ENCODE measurements at regions not wholly inside any gene's neighbourhood (a gene's known extent, or its start where the extent isn't known, plus 50 kb on each side); places are given as distances from the start of the nearest gene placed in this dataset.

- Mint-ChIP-seq H3K4me3 (no peak overlapping the region), H3K36me3 (ENCODE audit: insufficient read depth) (peaks cover 2% of the 10 kb centered on the region), H3K9me3 (peaks cover 9% of the 10 kb centered on the region), H3K27ac (ENCODE audit: low read depth) (no peak overlapping the region), H3K27me3 (no peaks in the 10 kb centered on the region), H3K4me1 (no peaks in the 10 kb centered on the region)
- DNase-seq (ENCODE audit: low spot score in 2 of 2) (no peak), ATAC-seq (replicated peaks; ENCODE audit: extremely low read depth, poor library complexity, severe bottlenecking) (no peak)
These were observed 335.2 kb downstream of the SLITRK1 start for GRCh38 chr13:83547043-83547442.

GRCh38 chr13:83546476-83546875 is 335.8 kb downstream of the SLITRK1 start:
- peaks cover 9% of the 10 kb centered on the region for H3K9me3 Mint-ChIP-seq
- H3K27me3 Mint-ChIP-seq: no peaks in the 10 kb centered on the region
- no peak overlapping the region for H3K27ac Mint-ChIP-seq (ENCODE audit: low read depth)
- no peak overlapping the region for H3K4me3 Mint-ChIP-seq
- H3K4me1 Mint-ChIP-seq: no peaks in the 10 kb centered on the region
- DNase-seq (ENCODE audit: low spot score in 2 of 2): no peak
- peaks cover 2% of the 10 kb centered on the region for H3K36me3 Mint-ChIP-seq (ENCODE audit: insufficient read depth)
- no peak for ATAC-seq (replicated peaks; ENCODE audit: extremely low read depth, poor library complexity, severe bottlenecking)

- Mint-ChIP-seq H3K27me3 (no peaks in the 10 kb centered on the region), H3K36me3 (ENCODE audit: insufficient read depth) (no peaks in the 10 kb centered on the region), H3K4me3 (no peak overlapping the region), H3K9me3 (peaks cover 28% of the 10 kb centered on the region), H3K4me1 (no peaks in the 10 kb centered on the region), H3K27ac (ENCODE audit: low read depth) (no peak overlapping the region)
- DNase-seq (ENCODE audit: low spot score in 2 of 2): no peak
- ATAC-seq (replicated peaks; ENCODE audit: extremely low read depth, poor library complexity, severe bottlenecking): no peak
These were observed 343.6 kb downstream of the SLITRK1 start for GRCh38 chr13:83538636-83539035.

- DNase-seq (ENCODE audit: low spot score in 2 of 2) (no peak), ATAC-seq (replicated peaks; ENCODE audit: extremely low read depth, poor library complexity, severe bottlenecking) (no peak)
- H3K4me3 Mint-ChIP-seq: no peak overlapping the region
- H3K4me1 Mint-ChIP-seq: no peaks in the 10 kb centered on the region
- H3K27me3 Mint-ChIP-seq: no peaks in the 10 kb centered on the region
- H3K27ac Mint-ChIP-seq (ENCODE audit: low read depth): no peak overlapping the region
- peaks cover 19% of the 10 kb centered on the region for H3K9me3 Mint-ChIP-seq
- no peaks in the 10 kb centered on the region for H3K36me3 Mint-ChIP-seq (ENCODE audit: insufficient read depth)
These were observed 345.3 kb downstream of the SLITRK1 start for GRCh38 chr13:83536941-83537340.

GRCh38 chr13:83536153-83536552 is 346.1 kb downstream of the SLITRK1 start:
- H3K4me1 Mint-ChIP-seq: no peaks in the 10 kb centered on the region
- ATAC-seq (replicated peaks; ENCODE audit: extremely low read depth, poor library complexity, severe bottlenecking): no peak
- no peaks in the 10 kb centered on the region for H3K36me3 Mint-ChIP-seq (ENCODE audit: insufficient read depth)
- H3K27me3 Mint-ChIP-seq: no peaks in the 10 kb centered on the region
- H3K27ac Mint-ChIP-seq (ENCODE audit: low read depth): no peak overlapping the region
- H3K9me3 Mint-ChIP-seq: peaks cover 19% of the 10 kb centered on the region
- H3K4me3 Mint-ChIP-seq: no peak overlapping the region
- no peak for DNase-seq (ENCODE audit: low spot score in 2 of 2)

- H3K4me1 Mint-ChIP-seq: no peaks in the 10 kb centered on the region
- peaks cover 7% of the 10 kb centered on the region for H3K9me3 Mint-ChIP-seq
- no peak overlapping the region for H3K27ac Mint-ChIP-seq (ENCODE audit: low read depth)
- H3K4me3 Mint-ChIP-seq: no peak overlapping the region
- ATAC-seq (replicated peaks; ENCODE audit: extremely low read depth, poor library complexity, severe bottlenecking): no peak
- H3K36me3 Mint-ChIP-seq (ENCODE audit: insufficient read depth): no peaks in the 10 kb centered on the region
- no peak for DNase-seq (ENCODE audit: low spot score in 2 of 2)
- no peaks in the 10 kb centered on the region for H3K27me3 Mint-ChIP-seq
These were observed 349.5 kb downstream of the SLITRK1 start for GRCh38 chr13:83532809-83533208.

- peaks cover 7% of the 10 kb centered on the region for H3K9me3 Mint-ChIP-seq
- H3K27ac Mint-ChIP-seq (ENCODE audit: low read depth): no peak overlapping the region
- no peaks in the 10 kb centered on the region for H3K4me1 Mint-ChIP-seq
- no peak for ATAC-seq (replicated peaks; ENCODE audit: extremely low read depth, poor library complexity, severe bottlenecking)
- DNase-seq (ENCODE audit: low spot score in 2 of 2): no peak
- H3K27me3 Mint-ChIP-seq: no peaks in the 10 kb centered on the region
- H3K36me3 Mint-ChIP-seq (ENCODE audit: insufficient read depth): no peaks in the 10 kb centered on the region
- no peak overlapping the region for H3K4me3 Mint-ChIP-seq
These were observed 351.3 kb downstream of the SLITRK1 start for GRCh38 chr13:83531022-83531421.

GRCh38 chr13:83516781-83517180 is 365.5 kb downstream of the SLITRK1 start:
- Mint-ChIP-seq H3K4me1 (no peaks in the 10 kb centered on the region), H3K36me3 (ENCODE audit: insufficient read depth) (peaks cover 2% of the 10 kb centered on the region)
- ATAC-seq (replicated peaks; ENCODE audit: extremely low read depth, poor library complexity, severe bottlenecking): no peak

GRCh38 chr13:83515268-83516015 is 366.8 kb downstream of the SLITRK1 start:
- Mint-ChIP-seq H3K9me3 (peaks cover 17% of the 10 kb centered on the region), H3K4me3 (no peak overlapping the region), H3K27ac (ENCODE audit: low read depth) (no peak overlapping the region), H3K36me3 (ENCODE audit: insufficient read depth) (peaks cover 2% of the 10 kb centered on the region), H3K27me3 (no peaks in the 10 kb centered on the region), H3K4me1 (no peaks in the 10 kb centered on the region)
- no peak for ATAC-seq (replicated peaks; ENCODE audit: extremely low read depth, poor library complexity, severe bottlenecking)
- DNase-seq (ENCODE audit: low spot score in 2 of 2): no peak

More at GRCh38 chr13:83516781-83517180, 365.5 kb downstream of the SLITRK1 start:
- Mint-ChIP-seq H3K27ac (ENCODE audit: low read depth) (no peak overlapping the region), H3K9me3 (peaks cover 12% of the 10 kb centered on the region), H3K27me3 (no peaks in the 10 kb centered on the region), H3K4me3 (no peak overlapping the region)
- no peak for DNase-seq (ENCODE audit: low spot score in 2 of 2)

GRCh38 chr13:83508771-83509301 is 373.4 kb downstream of the SLITRK1 start:
- Mint-ChIP-seq H3K9me3 (peaks cover 7% of the 10 kb centered on the region), H3K4me3 (no peak overlapping the region), H3K27me3 (no peaks in the 10 kb centered on the region), H3K4me1 (no peaks in the 10 kb centered on the region), H3K27ac (ENCODE audit: low read depth) (no peak overlapping the region), H3K36me3 (ENCODE audit: insufficient read depth) (no peaks in the 10 kb centered on the region)
- no peak for ATAC-seq (replicated peaks; ENCODE audit: extremely low read depth, poor library complexity, severe bottlenecking)
- DNase-seq (ENCODE audit: low spot score in 2 of 2): no peak

- H3K27ac Mint-ChIP-seq (ENCODE audit: low read depth): no peak overlapping the region
- H3K9me3 Mint-ChIP-seq: peaks cover 17% of the 10 kb centered on the region
- no peaks in the 10 kb centered on the region for H3K27me3 Mint-ChIP-seq
- no peak overlapping the region for H3K4me3 Mint-ChIP-seq
- ATAC-seq (replicated peaks; ENCODE audit: extremely low read depth, poor library complexity, severe bottlenecking) (no peak), DNase-seq (ENCODE audit: low spot score in 2 of 2) (no peak)
- H3K4me1 Mint-ChIP-seq: no peaks in the 10 kb centered on the region
- H3K36me3 Mint-ChIP-seq (ENCODE audit: insufficient read depth): no peaks in the 10 kb centered on the region
These were observed 378.9 kb downstream of the SLITRK1 start for GRCh38 chr13:83503424-83503823.

- no peak overlapping the region for H3K27ac Mint-ChIP-seq (ENCODE audit: low read depth)
- ATAC-seq (replicated peaks; ENCODE audit: extremely low read depth, poor library complexity, severe bottlenecking): no peak
- H3K9me3 Mint-ChIP-seq: peaks cover 24% of the 10 kb centered on the region
These were observed 383.0 kb downstream of the SLITRK1 start for GRCh38 chr13:83499286-83499685.

GRCh38 chr13:83498481-83499190 is 383.6 kb downstream of the SLITRK1 start:
- Mint-ChIP-seq H3K27ac (ENCODE audit: low read depth) (no peak overlapping the region), H3K36me3 (ENCODE audit: insufficient read depth) (no peaks in the 10 kb centered on the region), H3K9me3 (peaks cover 24% of the 10 kb centered on the region), H3K27me3 (no peaks in the 10 kb centered on the region), H3K4me3 (no peak overlapping the region), H3K4me1 (no peaks in the 10 kb centered on the region)
- ATAC-seq (replicated peaks; ENCODE audit: extremely low read depth, poor library complexity, severe bottlenecking) (no peak), DNase-seq (ENCODE audit: low spot score in 2 of 2) (no peak)

More at GRCh38 chr13:83499286-83499685, 383.0 kb downstream of the SLITRK1 start:
- DNase-seq (ENCODE audit: low spot score in 2 of 2): no peak
- no peaks in the 10 kb centered on the region for H3K27me3 Mint-ChIP-seq
- no peak overlapping the region for H3K4me3 Mint-ChIP-seq
- H3K4me1 Mint-ChIP-seq: no peaks in the 10 kb centered on the region
- no peaks in the 10 kb centered on the region for H3K36me3 Mint-ChIP-seq (ENCODE audit: insufficient read depth)
